RWPE1 (cell line): ENCODE measurements at regions not wholly inside any gene's neighbourhood (a gene's known extent, or its start where the extent isn't known, plus 50 kb on each side); places are given as distances from the start of the nearest gene placed in this dataset.

ENCODE experiments used
- CTCF ChIA-PET: fragments of 350-600 bp; sonication (Branson Sonifier 250); formaldehyde crosslinking; extraction: SDS; loops from one replicate; lab custom pipeline; 2021; lab: Yijun Ruan, JAX
- POLR2A ChIA-PET: fragments of 400-600 bp; formaldehyde crosslinking; extraction: SDS; loops from one replicate; lab custom pipeline; 2020; ENCODE audit warnings: antibody characterized with exemption; ENCODE audit not compliant: low non-redundant PET; lab: Yijun Ruan, JAX
- DNase-seq: peaks from one replicate; pipeline ENCODE4 v3.0.0; 2012; ENCODE audit warnings: low spot score
- H3K27ac ChIP-seq: fragments of 450-650 bp; 2 replicates; pipeline ENCODE4 v1.5.1; 2017
- CTCF ChIP-seq: fragments of 450-650 bp; conservative IDR thresholded peaks from 2 replicates; pipeline ENCODE4 v1.5.1; 2017; ENCODE audit warnings: low read depth, mild to moderate bottlenecking

- no peak for TF ChIP-seq CTCF
- ChIA-PET POLR2A (no interaction called here), CTCF (no interaction called here)
- no peak for DNase-seq
- H3K27ac ChIP-seq: no peak overlapping the region
These were observed 411.3 kb upstream of the TENM4 start for GRCh38 chr11:79852176-79852575.

- CTCF ChIA-PET: no interaction called here
These were observed 404.3 kb upstream of the TENM4 start for GRCh38 chr11:79845002-79845709.

GRCh38 chr11:79834015-79834414 is 393.2 kb upstream of the TENM4 start:
- POLR2A ChIA-PET: no interaction called here
- CTCF ChIA-PET: interaction anchor here (0.6 kb wide), 1 partner anchor 859 kb away, joined by 3 read pairs; no protein-coding TSS in a partner anchor
- no peak for TF ChIP-seq CTCF
- H3K27ac ChIP-seq: no peak overlapping the region
- no peak for DNase-seq

More at GRCh38 chr11:79845002-79845709, 404.3 kb upstream of the TENM4 start:
- DNase-seq: no peak
- no peak overlapping the region for H3K27ac ChIP-seq
- no peak for TF ChIP-seq CTCF
- POLR2A ChIA-PET: no interaction called here

- ChIA-PET CTCF (no interaction called here), POLR2A (no interaction called here)
- no peak overlapping the region for H3K27ac ChIP-seq
- no peak for DNase-seq
- TF ChIP-seq CTCF: no peak
These were observed 389.6 kb upstream of the TENM4 start for GRCh38 chr11:79830446-79830845.

GRCh38 chr11:79829891-79830290 is 389.1 kb upstream of the TENM4 start:
- ChIA-PET CTCF (no interaction called here), POLR2A (no interaction called here)
- TF ChIP-seq CTCF: no peak
- H3K27ac ChIP-seq: no peak overlapping the region
- DNase-seq: no peak

- POLR2A ChIA-PET: no interaction called here
- TF ChIP-seq CTCF: no peak
- CTCF ChIA-PET: no interaction called here
- no peak for DNase-seq
- H3K27ac ChIP-seq: no peak overlapping the region
These were observed 381.9 kb upstream of the TENM4 start for GRCh38 chr11:79822766-79823165.
